HG03575 (cell line): ENCODE measurements at regions not wholly inside any gene's neighbourhood (a gene's known extent, or its start where the extent isn't known, plus 50 kb on each side); places are given as distances from the start of the nearest gene placed in this dataset.

ENCODE experiments used
- ATAC-seq: cut with Tn5 transposase; IDR thresholded peaks from one replicate; pipeline ENCODE4 v1.9.1; 2021; ENCODE audit not compliant: unreplicated experiment, insufficient number of reproducible peaks, low FRiP score; ENCODE audit errors: extremely low read depth

DNA sequence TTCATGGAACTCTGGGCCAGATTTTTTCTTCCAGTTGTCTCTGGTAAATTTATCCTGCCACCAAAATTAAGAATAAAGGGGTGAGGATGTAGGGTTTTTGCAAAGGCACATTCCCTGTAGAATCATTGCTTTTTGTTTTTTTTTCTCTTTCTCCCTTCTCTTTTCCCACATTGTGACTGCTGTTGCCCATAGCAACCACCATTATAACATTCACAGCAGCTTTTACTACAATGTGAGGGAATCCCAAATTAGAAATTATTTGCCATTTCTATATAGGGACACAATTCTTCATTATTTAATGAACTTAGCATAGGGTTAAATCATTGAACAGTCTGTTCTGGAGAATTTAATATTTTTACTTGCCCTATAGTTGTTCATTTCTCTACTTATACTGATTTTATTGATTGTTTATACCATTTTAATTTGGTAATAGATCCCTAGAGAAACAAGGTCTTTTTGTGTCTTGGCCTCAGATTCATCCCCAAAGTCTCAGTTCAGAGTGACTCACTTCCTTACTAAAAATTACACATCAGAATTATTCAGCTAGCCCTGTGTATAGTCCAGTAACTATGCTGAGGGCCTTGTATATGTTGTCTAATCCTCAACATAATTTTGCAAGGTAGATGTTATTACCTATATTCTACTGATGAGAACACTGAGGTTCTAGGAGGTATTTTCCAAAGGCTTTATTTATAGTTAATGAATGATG is 80.8 kb upstream of the ANK2 start:
- ATAC-seq = no peak

DNA sequence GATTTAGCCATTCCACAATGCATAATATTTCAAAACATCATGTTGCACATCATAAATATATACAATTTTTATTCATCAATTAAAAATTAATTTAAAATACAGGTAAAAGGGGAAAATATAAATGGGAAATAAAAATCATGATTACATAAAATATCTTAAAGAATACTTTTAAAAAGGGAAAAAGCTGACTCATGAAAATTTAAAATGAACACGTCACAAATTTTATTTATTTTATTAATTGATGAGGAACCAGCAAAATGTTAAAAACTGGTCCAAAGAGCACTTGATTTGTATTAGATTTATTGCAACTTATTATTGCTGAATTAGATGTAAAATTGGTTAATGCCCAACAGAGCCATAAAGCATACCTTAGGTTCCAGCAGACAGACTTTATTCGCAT is 78.5 kb upstream of the ANK2 start:
- no peak for ATAC-seq

DNA sequence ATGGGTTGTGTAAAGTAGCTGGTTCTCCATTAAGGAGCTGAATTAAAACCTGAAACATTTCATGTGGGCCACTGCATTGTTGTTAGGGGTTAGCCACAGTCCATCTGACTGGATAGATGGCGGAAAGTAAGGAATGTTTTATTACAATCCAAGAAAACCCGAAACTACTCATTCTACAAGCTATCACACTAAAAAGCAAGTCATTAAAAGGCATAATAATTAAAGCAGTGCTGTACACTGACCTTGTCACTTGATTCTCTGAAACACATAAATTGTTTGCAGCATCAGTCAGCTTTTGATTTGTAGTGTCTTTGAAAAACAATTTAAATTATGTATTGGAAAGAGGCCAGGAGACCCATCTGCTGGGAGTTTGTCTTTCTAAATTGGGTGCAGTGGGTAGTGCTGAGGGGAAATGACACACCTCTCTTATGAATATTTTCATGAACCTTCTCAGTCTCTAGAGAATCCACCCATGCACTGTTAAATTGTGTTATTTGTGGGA is 75.7 kb upstream of the ANK2 start:
- no peak for ATAC-seq

DNA sequence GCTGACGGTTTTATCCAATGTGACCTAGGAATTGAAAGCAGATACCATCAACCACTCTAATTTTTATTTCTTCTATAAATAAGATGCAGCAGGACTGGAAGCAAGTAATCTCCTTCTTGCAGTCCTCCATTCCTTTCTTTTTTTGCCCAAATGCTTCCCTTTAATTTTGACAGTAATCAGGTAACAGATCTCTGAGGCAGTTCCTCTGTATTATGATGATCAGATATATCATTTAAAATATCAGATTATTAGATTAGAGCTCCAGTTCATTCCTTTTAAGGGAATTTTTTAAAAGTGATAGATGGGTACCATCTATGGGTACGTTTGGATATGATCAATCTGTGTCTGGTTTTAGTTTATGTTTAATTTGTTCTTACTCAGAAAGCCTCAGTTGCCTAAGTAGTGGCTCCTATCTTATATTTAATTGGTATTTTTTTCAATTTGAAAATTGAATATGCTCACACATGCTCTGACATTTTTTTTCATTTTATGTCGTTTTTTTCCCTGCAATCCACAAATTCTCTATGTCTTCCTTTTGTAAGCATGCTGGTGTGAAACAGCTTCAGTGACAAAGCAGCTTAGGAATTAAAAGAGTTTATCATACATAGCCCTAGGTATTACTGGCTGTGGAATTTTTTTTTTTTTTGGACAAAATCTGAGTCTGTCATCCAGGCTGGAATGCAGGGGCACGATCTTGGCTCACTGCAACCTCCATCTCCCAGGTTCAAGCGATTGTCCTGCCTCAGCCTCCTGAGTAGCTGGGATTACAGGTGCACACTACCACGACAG is 73.7 kb upstream of the ANK2 start:
- ATAC-seq = no peak

DNA sequence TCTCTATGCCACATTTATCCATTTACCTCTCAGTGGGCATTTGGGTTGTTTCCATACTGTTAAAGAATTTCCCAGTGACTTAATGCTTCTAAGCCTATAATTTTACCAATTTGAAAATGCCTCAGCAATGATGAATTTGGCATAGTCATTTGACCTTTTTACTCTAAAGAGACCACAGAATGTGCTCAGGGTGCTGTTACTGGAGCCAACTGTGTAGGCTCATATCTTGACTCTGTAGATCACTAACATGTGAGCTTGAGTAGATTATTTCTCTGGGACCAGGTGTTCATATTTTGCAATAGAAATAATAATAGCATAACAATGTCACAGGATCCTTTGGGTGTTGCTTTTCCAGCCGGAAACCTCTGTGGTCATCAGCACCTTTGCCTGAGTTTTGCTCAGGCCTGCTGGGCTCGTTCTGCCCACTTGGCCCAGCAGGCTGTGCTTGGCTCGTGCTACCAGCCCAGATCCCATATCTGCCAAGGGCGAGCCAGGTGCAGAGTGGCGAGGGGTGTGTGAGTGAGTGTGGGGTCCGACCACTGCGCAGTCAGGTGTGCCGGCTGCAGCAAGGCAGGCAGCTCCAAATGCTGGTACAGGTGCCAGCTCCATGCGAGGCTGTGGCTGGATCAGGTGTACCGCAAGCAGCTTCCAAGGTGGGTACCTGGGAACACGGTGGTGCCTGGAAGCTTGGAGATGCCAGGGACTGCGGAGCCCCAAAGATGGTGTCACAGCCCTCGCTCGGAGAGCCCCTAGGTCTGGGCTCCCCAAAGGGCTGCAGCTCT is 70.6 kb upstream of the ANK2 start:
- ATAC-seq = no peak

DNA sequence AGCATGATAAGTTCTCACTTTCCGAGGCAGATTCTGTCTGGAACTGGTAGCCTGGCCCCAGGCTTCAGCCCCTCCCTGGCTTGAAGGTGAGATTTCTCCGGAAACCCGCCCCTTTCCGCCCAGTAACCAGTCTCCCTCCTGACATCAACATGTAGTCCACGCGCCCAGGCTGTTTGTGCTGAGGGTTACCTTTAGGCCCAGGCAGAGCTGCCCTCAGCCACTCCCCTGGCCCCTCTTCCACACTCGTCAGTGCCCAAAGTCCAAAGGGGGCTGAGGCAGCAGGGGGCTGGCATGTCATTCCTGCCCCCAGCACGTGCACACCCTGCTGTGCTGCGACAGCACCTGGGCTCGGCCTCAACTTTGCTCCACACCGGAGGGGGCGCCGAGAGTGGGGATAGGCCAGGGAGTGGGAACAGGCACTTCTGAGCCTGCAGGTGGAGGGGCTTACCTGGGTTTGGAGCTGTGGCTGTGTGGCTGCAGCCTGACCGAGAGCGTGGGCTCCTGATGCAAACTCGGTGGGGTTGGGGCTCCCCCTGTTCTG is 69.5 kb upstream of the ANK2 start:
- ATAC-seq = no peak

DNA sequence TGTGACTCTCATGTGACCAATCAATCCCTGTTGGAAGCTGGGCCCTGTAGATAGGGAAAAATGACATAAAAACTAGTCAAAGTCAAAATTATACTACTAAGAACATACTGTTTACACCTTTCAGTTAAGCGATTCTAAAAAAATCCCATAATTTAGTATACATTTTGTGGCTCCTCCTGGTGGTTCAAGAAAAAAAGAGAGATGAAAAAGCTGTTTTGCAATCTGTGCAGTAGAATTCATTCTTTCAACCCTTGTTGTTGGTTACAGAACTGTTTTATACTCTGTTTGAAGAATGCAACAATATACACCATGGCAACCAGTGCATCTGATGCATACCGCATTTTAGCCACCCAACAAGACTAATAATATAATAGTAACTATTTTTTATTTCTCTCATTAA is 66.8 kb upstream of the ANK2 start:
- ATAC-seq = no peak

DNA sequence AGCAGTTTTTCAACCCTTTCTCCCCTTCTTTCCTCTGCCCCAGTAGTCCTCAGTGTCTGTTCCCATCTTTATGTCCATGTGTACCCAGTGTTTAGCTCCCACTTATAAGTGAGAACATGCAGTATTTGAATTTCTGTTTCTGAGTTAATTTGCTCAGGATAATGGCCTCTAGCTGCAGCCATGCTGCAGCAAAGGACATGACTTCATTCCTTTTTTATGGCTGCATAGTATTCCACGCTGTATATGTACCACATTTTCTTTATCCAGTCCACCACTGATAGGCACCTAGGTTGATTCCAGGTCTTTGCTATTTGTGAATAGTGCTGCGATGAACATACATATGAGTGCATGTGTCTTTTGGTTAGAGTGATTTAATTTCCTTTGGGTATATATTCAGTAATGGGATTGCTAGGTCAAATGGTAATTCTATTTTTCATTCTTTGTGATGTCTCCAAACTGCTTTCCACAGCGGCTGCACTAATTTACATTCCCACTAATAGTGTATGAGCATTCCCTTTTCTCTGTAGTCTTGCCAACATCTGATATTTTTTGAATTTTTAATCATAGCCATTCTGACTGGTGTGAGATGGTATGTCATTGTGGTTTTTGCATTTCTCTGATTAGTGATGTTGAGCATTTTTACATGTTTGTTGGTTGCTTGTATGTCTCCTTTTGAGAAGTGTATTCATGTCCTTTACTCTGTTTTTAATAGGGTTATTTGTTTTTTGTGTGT is 54.6 kb upstream of the ANK2 start:
- ATAC-seq = no peak
